CD4-positive, CD25-positive, alpha-beta regulatory T cell (primary cell): ENCODE measurements at regions not wholly inside any gene's neighbourhood (a gene's known extent, or its start where the extent isn't known, plus 50 kb on each side); places are given as distances from the start of the nearest gene placed in this dataset.
A peak's percentile ranks its signal among the peaks of the same experiment; 100 is the strongest.

Source experiments
- ATAC-seq, 2 donors: fragments of 150-1000 bp; cut with Tn5 transposase; one replicate each; pipeline ENCODE4 v1.10.0; 2021; ENCODE audit warnings: low read depth in 2 of 2, moderate number of reproducible peaks in 2 of 2, moderate library complexity in 1 of 2
- DNase-seq, 3 donors: peaks; one replicate each; pipeline versions ENCODE4 v3.0.0 to v3.0.0-alpha.2; 2012 to 2022; ENCODE audit warnings: mixed read lengths in 1 of 3
- H3K27ac ChIP-seq: one replicate; pipeline ENCODE4 v1.7.0; 2013; ENCODE audit warnings: mild to moderate bottlenecking, low read length; ENCODE audit not compliant: insufficient read depth, poor library complexity, severe bottlenecking
- H3K27me3 ChIP-seq: one replicate; pipeline ENCODE4 v1.7.0; 2013; ENCODE audit warnings: low read length; ENCODE audit not compliant: control insufficient read depth, insufficient read depth
- H3K36me3 ChIP-seq: one replicate; pipeline ENCODE4 v1.7.0; 2013; ENCODE audit warnings: mild to moderate bottlenecking, low read length, moderate library complexity; ENCODE audit not compliant: control insufficient read depth, insufficient read depth
- H3K4me1 ChIP-seq: 2 replicates; pipeline ENCODE4 v1.7.0; 2013; ENCODE audit warnings: mild to moderate bottlenecking, low read length; ENCODE audit not compliant: insufficient read depth, control insufficient read depth, poor library complexity, severe bottlenecking
- H3K4me3 ChIP-seq: one replicate; pipeline ENCODE4 v1.7.0; 2013; ENCODE audit warnings: low read depth, mild to moderate bottlenecking, low read length, moderate library complexity
- H3K9me3 ChIP-seq, 2 experiments: 1 replicate in 1 of 2; 2 replicates in 1 of 2; pipeline ENCODE4 v1.7.0; 2013; ENCODE audit warnings: low read length in 2 of 2, mild to moderate bottlenecking in 1 of 2, moderate library complexity in 1 of 2; ENCODE audit not compliant: control insufficient read depth in 2 of 2
- H3K27ac Mint-ChIP-seq, 3 donors: one replicate each; pipeline ENCODE4 v1.8.0; 2020 to 2022; ENCODE audit warnings: mild to moderate bottlenecking in 3 of 3, mixed read lengths in 3 of 3, moderate library complexity in 2 of 3
- H3K27me3 Mint-ChIP-seq: one replicate; pipeline ENCODE4 v1.8.0; 2022; ENCODE audit warnings: mild to moderate bottlenecking, mixed read lengths
- H3K36me3 Mint-ChIP-seq: one replicate; pipeline ENCODE4 v1.8.0; 2020; ENCODE audit warnings: mixed read lengths
- H3K4me1 Mint-ChIP-seq, 4 donors: one replicate each; pipeline ENCODE4 v1.8.0; 2020 to 2022; ENCODE audit warnings: mixed read lengths in 4 of 4, mild to moderate bottlenecking in 1 of 4
- H3K4me3 Mint-ChIP-seq, 4 donors: one replicate each; pipeline ENCODE4 v1.8.0; 2020 to 2022; ENCODE audit warnings: mild to moderate bottlenecking in 4 of 4, mixed read lengths in 4 of 4, moderate library complexity in 3 of 4
- H3K9me3 Mint-ChIP-seq, 7 donors: one replicate each; pipeline ENCODE4 v1.8.0; 2020 to 2022; ENCODE audit warnings: mixed read lengths in 7 of 7, mild to moderate bottlenecking in 3 of 7, moderate library complexity in 2 of 7

GRCh38 chr14:34345718-34346465 is 116.1 kb downstream of the SPTSSA start:
- no peak for ATAC-seq
- DNase-seq = no peak
- no peak overlapping the region for H3K4me3 Mint-ChIP-seq
- Histone ChIP-seq H3K4me3 (no peak overlapping the region), H3K27ac (no peak overlapping the region), H3K36me3 (no peaks in the 10 kb centered on the region), H3K4me1 (no peaks in the 10 kb centered on the region), H3K27me3 (no peaks in the 10 kb centered on the region), H3K9me3 (no peaks in the 10 kb centered on the region)
- no peak overlapping the region for H3K27ac Mint-ChIP-seq
- H3K9me3 Mint-ChIP-seq = no peaks in the 10 kb centered on the region
- no peaks in the 10 kb centered on the region for H3K4me1 Mint-ChIP-seq
- peaks cover 5% of the 10 kb centered on the region for H3K27me3 Mint-ChIP-seq
- H3K36me3 Mint-ChIP-seq = no peaks in the 10 kb centered on the region

GRCh38 chr14:34344318-34344717 is 117.7 kb downstream of the SPTSSA start:
- Mint-ChIP-seq H3K36me3 (no peaks in the 10 kb centered on the region), H3K9me3 (no peaks in the 10 kb centered on the region), H3K27me3 (peaks cover 5% of the 10 kb centered on the region), H3K4me1 (no peaks in the 10 kb centered on the region), H3K27ac (peak overlapping the region in 1 of 3 donors; percentile 77), H3K4me3 (no peak overlapping the region)
- Histone ChIP-seq H3K27ac (no peak overlapping the region), H3K9me3 (no peaks in the 10 kb centered on the region), H3K27me3 (no peaks in the 10 kb centered on the region), H3K36me3 (no peaks in the 10 kb centered on the region), H3K4me1 (no peaks in the 10 kb centered on the region), H3K4me3 (no peak overlapping the region)
- ATAC-seq (no peak), DNase-seq (no peak)

GRCh38 chr14:34340025-34340625 is 121.9 kb downstream of the SPTSSA start:
- H3K27me3 Mint-ChIP-seq = peaks cover 5% of the 10 kb centered on the region
- no peaks in the 10 kb centered on the region for H3K36me3 ChIP-seq
- no peak overlapping the region for H3K27ac Mint-ChIP-seq
- H3K4me3 Mint-ChIP-seq = no peak overlapping the region
- no peaks in the 10 kb centered on the region for H3K27me3 ChIP-seq
- no peak overlapping the region for H3K4me3 ChIP-seq
- DNase-seq (no peak), ATAC-seq (no peak)
- no peaks in the 10 kb centered on the region for H3K4me1 ChIP-seq
- H3K36me3 Mint-ChIP-seq = no peaks in the 10 kb centered on the region
- H3K9me3 ChIP-seq = no peaks in the 10 kb centered on the region
- no peak overlapping the region for H3K27ac ChIP-seq
- peaks cover 5 to 9% (median 7%) of the 10 kb centered on the region in 4 donors for H3K4me1 Mint-ChIP-seq
- H3K9me3 Mint-ChIP-seq = no peaks in the 10 kb centered on the region

- no peaks in the 10 kb centered on the region for H3K4me1 ChIP-seq
- no peaks in the 10 kb centered on the region for H3K9me3 ChIP-seq
- H3K27me3 ChIP-seq = no peaks in the 10 kb centered on the region
- H3K4me1 Mint-ChIP-seq = peaks cover 5 to 9% (median 7%) of the 10 kb centered on the region in 4 donors
- no peak overlapping the region for H3K4me3 Mint-ChIP-seq
- no peaks in the 10 kb centered on the region for H3K36me3 Mint-ChIP-seq
- H3K4me3 ChIP-seq = no peak overlapping the region
- H3K27me3 Mint-ChIP-seq = no peaks in the 10 kb centered on the region
- H3K9me3 Mint-ChIP-seq = no peaks in the 10 kb centered on the region
- H3K27ac ChIP-seq = no peak overlapping the region
- H3K36me3 ChIP-seq = no peaks in the 10 kb centered on the region
- DNase-seq (no peak), ATAC-seq (no peak)
- no peak overlapping the region for H3K27ac Mint-ChIP-seq
Measured at GRCh38 chr14:34338056-34338455, 124.0 kb downstream of the SPTSSA start.

- no peaks in the 10 kb centered on the region for H3K9me3 ChIP-seq
- H3K27me3 ChIP-seq = no peaks in the 10 kb centered on the region
- H3K4me3 ChIP-seq = no peak overlapping the region
- H3K36me3 ChIP-seq = no peaks in the 10 kb centered on the region
- Mint-ChIP-seq H3K27ac (peak overlapping the region in 1 of 3 donors; percentile 19), H3K27me3 (no peaks in the 10 kb centered on the region), H3K36me3 (no peaks in the 10 kb centered on the region), H3K9me3 (no peaks in the 10 kb centered on the region), H3K4me3 (no peak overlapping the region), H3K4me1 (peaks cover 6 to 13% (median 9%) of the 10 kb centered on the region in 4 donors)
- H3K27ac ChIP-seq = no peak overlapping the region
- DNase-seq (no peak), ATAC-seq (no peak)
- no peaks in the 10 kb centered on the region for H3K4me1 ChIP-seq
Measured at GRCh38 chr14:34336501-34336900, 125.5 kb downstream of the SPTSSA start.

GRCh38 chr14:34335968-34336367 is 126.1 kb downstream of the SPTSSA start:
- Histone ChIP-seq H3K27me3 (no peaks in the 10 kb centered on the region), H3K4me1 (no peaks in the 10 kb centered on the region), H3K36me3 (no peaks in the 10 kb centered on the region), H3K9me3 (no peaks in the 10 kb centered on the region), H3K4me3 (peak overlapping the region; percentile 9), H3K27ac (no peak overlapping the region)
- DNase-seq (peak in 1 of 3 donors; percentile 47), ATAC-seq (no peak)
- Mint-ChIP-seq H3K9me3 (no peaks in the 10 kb centered on the region), H3K4me3 (no peak overlapping the region), H3K4me1 (peaks cover 9 to 13% (median 11%) of the 10 kb centered on the region in 4 donors), H3K27ac (peak overlapping the region in 1 of 3 donors; percentile 19), H3K27me3 (no peaks in the 10 kb centered on the region), H3K36me3 (no peaks in the 10 kb centered on the region)

- Mint-ChIP-seq H3K27ac (peak overlapping the region in 2 of 3 donors; percentile 48 to 63), H3K36me3 (no peaks in the 10 kb centered on the region), H3K4me1 (peaks cover 9 to 13% (median 11%) of the 10 kb centered on the region in 4 donors), H3K9me3 (no peaks in the 10 kb centered on the region), H3K4me3 (no peak overlapping the region), H3K27me3 (peaks cover under 1% of the 10 kb centered on the region)
- DNase-seq (no peak), ATAC-seq (no peak)
- Histone ChIP-seq H3K4me1 (no peaks in the 10 kb centered on the region), H3K9me3 (no peaks in the 10 kb centered on the region), H3K27me3 (no peaks in the 10 kb centered on the region), H3K36me3 (no peaks in the 10 kb centered on the region), H3K4me3 (no peak overlapping the region), H3K27ac (no peak overlapping the region)
Measured at GRCh38 chr14:34334329-34334728, 127.7 kb downstream of the SPTSSA start.
